SK-N-MC (cell line): ENCODE measurements at regions not wholly inside any gene's neighbourhood (a gene's known extent, or its start where the extent isn't known, plus 50 kb on each side); places are given as distances from the start of the nearest gene placed in this dataset.

Experiments used
- EZH2 ChIP-seq: fragments of 200-600 bp; sonication (generic); IDR thresholded peaks from one replicate; pipeline ENCODE4 v1.6.1; 2017; ENCODE audit warnings: antibody characterized with exemption
- FOXP2 ChIP-seq: optimal IDR thresholded peaks from 2 replicates; pipeline ENCODE3; 2011; ENCODE audit warnings: mild to moderate bottlenecking, moderate library complexity; ENCODE audit not compliant: insufficient read depth; ENCODE audit errors: extremely low read length, control extremely low read depth
- POLR2AphosphoS5 ChIP-seq: IDR thresholded peaks from 2 replicates; pipeline ENCODE4 v1.6.1; 2012; ENCODE audit warnings: mild to moderate bottlenecking, low read depth, low read length, borderline replicate concordance

DNA sequence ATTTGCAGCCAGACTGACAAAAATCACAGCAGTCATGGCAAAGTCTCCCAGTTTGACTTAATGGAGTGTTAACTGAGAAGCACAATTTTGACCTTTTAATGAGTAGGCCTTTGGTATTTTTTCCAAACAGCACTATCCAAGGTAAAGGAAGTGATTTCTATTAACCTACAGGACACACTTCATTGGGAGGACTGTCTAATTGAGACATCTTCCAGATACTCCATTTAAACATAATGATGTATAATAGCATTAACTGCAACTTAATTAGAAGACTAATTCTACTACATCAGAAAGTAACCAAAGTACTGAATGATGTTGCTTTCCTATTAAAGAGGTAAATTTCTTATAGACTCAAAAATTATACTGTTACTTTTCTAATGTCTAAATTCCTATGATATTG lies 61.1 kb downstream of the TWIST1 start:
- no peak for TF ChIP-seq POLR2AphosphoS5
- TF ChIP-seq EZH2: no peak
- no peak for TF ChIP-seq FOXP2
